Omental fat pad (tissue), 3 donors: ENCODE measurements at regions not wholly inside any gene's neighbourhood (a gene's known extent, or its start where the extent isn't known, plus 50 kb on each side); places are given as distances from the start of the nearest gene placed in this dataset.

Experiments
- ATAC-seq: fragments of 150-250 bp; one replicate; pipeline ENCODE4 v1.9.1; 2016; ENCODE audit warnings: mild to moderate bottlenecking, moderate library complexity; ENCODE audit not compliant: low FRiP score
- DNase-seq: peaks from one replicate; pipeline ENCODE4 v3.0.0-alpha.2; 2019; ENCODE audit warnings: low spot score
- CTCF ChIP-seq, 3 donors: fragments of 450-650 bp; IDR thresholded peaks; one replicate each; pipeline ENCODE4 v1.5.1; 2016 to 2017; ENCODE audit warnings: antibody characterized with exemption in 3 of 3, mild to moderate bottlenecking in 3 of 3, moderate library complexity in 2 of 3

- TF ChIP-seq CTCF (IDR thresholded peaks at IDR 0.05) = no peak
- ATAC-seq = no peak
- no peak for DNase-seq
These were observed 369.4 kb downstream of the NR2F2 start for GRCh38 chr15:96699871-96700401.

GRCh38 chr15:96700555-96700954 lies 370.1 kb downstream of the NR2F2 start:
- no peak for DNase-seq
- no peak for ATAC-seq
- no peak for TF ChIP-seq CTCF (IDR thresholded peaks at IDR 0.05)

GRCh38 chr15:96701443-96701842 lies 370.9 kb downstream of the NR2F2 start:
- no peak for TF ChIP-seq CTCF (IDR thresholded peaks at IDR 0.05)
- DNase-seq (no peak), ATAC-seq (no peak)

GRCh38 chr15:96701877-96702276 lies 371.4 kb downstream of the NR2F2 start:
- no peak for DNase-seq
- TF ChIP-seq CTCF (IDR thresholded peaks at IDR 0.05) = no peak
- no peak for ATAC-seq

GRCh38 chr15:96702589-96702988 lies 372.1 kb downstream of the NR2F2 start:
- no peak for TF ChIP-seq CTCF (IDR thresholded peaks at IDR 0.05)
- ATAC-seq = no peak
- DNase-seq = no peak

- DNase-seq (no peak), ATAC-seq (no peak)
- no peak for TF ChIP-seq CTCF (IDR thresholded peaks at IDR 0.05)
These were observed 372.6 kb downstream of the NR2F2 start for GRCh38 chr15:96703091-96703490.

- no peak for ATAC-seq
- TF ChIP-seq CTCF (IDR thresholded peaks at IDR 0.05) = no peak
- no peak for DNase-seq
These were observed 373.5 kb downstream of the NR2F2 start for GRCh38 chr15:96703794-96704550.
